SJCRH30 (cell line): ENCODE measurements at regions not wholly inside any gene's neighbourhood (a gene's known extent, or its start where the extent isn't known, plus 50 kb on each side); places are given as distances from the start of the nearest gene placed in this dataset.

Experiments
- DNase-seq, 2 experiments: peaks; one replicate each; pipeline ENCODE4 v3.0.0-alpha.2; 2015 to 2020
- H3K27ac ChIP-seq: fragments of 250-450 bp; sonication (Bioruptor Pico); 2 replicates; pipeline ENCODE4 v1.5.1; 2020; ENCODE audit warnings: mild to moderate bottlenecking, moderate library complexity
- H3K27me3 ChIP-seq: fragments of 250-450 bp; sonication (Bioruptor Pico); 2 replicates; pipeline ENCODE4 v1.5.1; 2020; ENCODE audit warnings: mild to moderate bottlenecking, moderate library complexity
- H3K36me3 ChIP-seq: fragments of 250-450 bp; sonication (Bioruptor Pico); 2 replicates; pipeline ENCODE4 v1.5.1; 2020; ENCODE audit warnings: mild to moderate bottlenecking, moderate library complexity
- H3K4me1 ChIP-seq: fragments of 250-450 bp; sonication (Bioruptor Pico); 2 replicates; pipeline ENCODE4 v1.5.1; 2020; ENCODE audit warnings: mild to moderate bottlenecking, moderate library complexity
- H3K4me3 ChIP-seq: fragments of 250-450 bp; sonication (Bioruptor Pico); 2 replicates; pipeline ENCODE4 v1.5.1; 2020; ENCODE audit warnings: mild to moderate bottlenecking, moderate library complexity
- H3K9me3 ChIP-seq: fragments of 250-450 bp; sonication (Bioruptor Pico); replicated peaks from 2 replicates; pipeline ENCODE4 v1.5.1; 2020; ENCODE audit warnings: mild to moderate bottlenecking, moderate library complexity

GRCh38 chr9:108225149-108225800 is 630.5 kb downstream of the ACTL7B start:
- H3K9me3 ChIP-seq = no peaks in the 10 kb centered on the region
- peak; percentile 6 to 55 for DNase-seq
- H3K4me1 ChIP-seq = peaks cover 11% of the 10 kb centered on the region; the same call in 1 of the 2 replicates
- H3K36me3 ChIP-seq = no peaks in the 10 kb centered on the region
- no peak overlapping the region for H3K4me3 ChIP-seq
- H3K27me3 ChIP-seq = no peaks in the 10 kb centered on the region
- no peak overlapping the region for H3K27ac ChIP-seq

- H3K4me1 ChIP-seq = peaks cover 11% of the 10 kb centered on the region; the same call in 1 of the 2 replicates
- no peaks in the 10 kb centered on the region for H3K36me3 ChIP-seq
- peak in 1 of 2 experiments; percentile 12 for DNase-seq
- no peak overlapping the region for H3K4me3 ChIP-seq
- H3K9me3 ChIP-seq = no peaks in the 10 kb centered on the region
- H3K27ac ChIP-seq = no peak overlapping the region
- H3K27me3 ChIP-seq = no peaks in the 10 kb centered on the region
These were observed 631.1 kb downstream of the ACTL7B start for GRCh38 chr9:108224716-108225115.

- Histone ChIP-seq H3K36me3 (no peaks in the 10 kb centered on the region), H3K9me3 (no peaks in the 10 kb centered on the region), H3K4me1 (no peaks in the 10 kb centered on the region), H3K4me3 (no peak overlapping the region), H3K27ac (no peak overlapping the region), H3K27me3 (no peaks in the 10 kb centered on the region)
- DNase-seq = no peak
These were observed 636.1 kb downstream of the ACTL7B start for GRCh38 chr9:108219664-108220063.

- Histone ChIP-seq H3K4me1 (no peaks in the 10 kb centered on the region), H3K27ac (no peak overlapping the region), H3K9me3 (no peaks in the 10 kb centered on the region), H3K27me3 (no peaks in the 10 kb centered on the region), H3K4me3 (no peak overlapping the region), H3K36me3 (no peaks in the 10 kb centered on the region)
- DNase-seq = no peak
These were observed 638.1 kb downstream of the ACTL7B start for GRCh38 chr9:108217431-108218349.

- Histone ChIP-seq H3K27me3 (no peaks in the 10 kb centered on the region), H3K9me3 (no peaks in the 10 kb centered on the region), H3K27ac (no peak overlapping the region), H3K4me3 (no peak overlapping the region), H3K36me3 (no peaks in the 10 kb centered on the region), H3K4me1 (no peaks in the 10 kb centered on the region)
- no peak for DNase-seq
These were observed 642.3 kb downstream of the ACTL7B start for GRCh38 chr9:108213511-108213910.

GRCh38 chr9:108212184-108212583 is 643.6 kb downstream of the ACTL7B start:
- Histone ChIP-seq H3K4me3 (no peak overlapping the region), H3K4me1 (no peaks in the 10 kb centered on the region), H3K36me3 (no peaks in the 10 kb centered on the region), H3K27me3 (no peaks in the 10 kb centered on the region), H3K9me3 (no peaks in the 10 kb centered on the region), H3K27ac (no peak overlapping the region)
- DNase-seq = peak; percentile 37 to 42

GRCh38 chr9:108211411-108211955 is 644.3 kb downstream of the ACTL7B start:
- DNase-seq = no peak
- no peaks in the 10 kb centered on the region for H3K36me3 ChIP-seq
- no peak overlapping the region for H3K27ac ChIP-seq
- no peak overlapping the region for H3K4me3 ChIP-seq
- no peaks in the 10 kb centered on the region for H3K9me3 ChIP-seq
- no peaks in the 10 kb centered on the region for H3K27me3 ChIP-seq
- H3K4me1 ChIP-seq = no peaks in the 10 kb centered on the region

- Histone ChIP-seq H3K27ac (no peak overlapping the region), H3K4me1 (no peaks in the 10 kb centered on the region), H3K9me3 (no peaks in the 10 kb centered on the region), H3K4me3 (no peak overlapping the region), H3K36me3 (no peaks in the 10 kb centered on the region), H3K27me3 (no peaks in the 10 kb centered on the region)
- no peak for DNase-seq
These were observed 646.6 kb downstream of the ACTL7B start for GRCh38 chr9:108209132-108209685.

- no peak for DNase-seq
- H3K4me1 ChIP-seq = no peaks in the 10 kb centered on the region
- H3K9me3 ChIP-seq = no peaks in the 10 kb centered on the region
- no peak overlapping the region for H3K27ac ChIP-seq
- H3K4me3 ChIP-seq = no peak overlapping the region
- no peaks in the 10 kb centered on the region for H3K27me3 ChIP-seq
- H3K36me3 ChIP-seq = no peaks in the 10 kb centered on the region
These were observed 648.1 kb downstream of the ACTL7B start for GRCh38 chr9:108207561-108208165.

- Histone ChIP-seq H3K4me1 (no peaks in the 10 kb centered on the region), H3K9me3 (no peaks in the 10 kb centered on the region), H3K36me3 (no peaks in the 10 kb centered on the region), H3K27me3 (no peaks in the 10 kb centered on the region), H3K4me3 (no peak overlapping the region), H3K27ac (no peak overlapping the region)
- DNase-seq = no peak
These were observed 650.5 kb downstream of the ACTL7B start for GRCh38 chr9:108205276-108205675.

- Histone ChIP-seq H3K9me3 (no peaks in the 10 kb centered on the region), H3K27ac (no peak overlapping the region), H3K4me3 (no peak overlapping the region), H3K27me3 (no peaks in the 10 kb centered on the region; the same call in 1 of the 2 replicates), H3K36me3 (no peaks in the 10 kb centered on the region), H3K4me1 (no peaks in the 10 kb centered on the region)
- DNase-seq = no peak
These were observed 657.9 kb downstream of the ACTL7B start for GRCh38 chr9:108197899-108198298.

- DNase-seq = no peak
These were observed 658.8 kb downstream of the ACTL7B start for GRCh38 chr9:108197008-108197365.

GRCh38 chr9:108196332-108197007 is 659.3 kb downstream of the ACTL7B start:
- no peak for DNase-seq
- no peak overlapping the region for H3K4me3 ChIP-seq
- H3K36me3 ChIP-seq = no peaks in the 10 kb centered on the region
- H3K4me1 ChIP-seq = no peaks in the 10 kb centered on the region
- no peaks in the 10 kb centered on the region; the same call in 1 of the 2 replicates for H3K27me3 ChIP-seq
- H3K27ac ChIP-seq = no peak overlapping the region
- H3K9me3 ChIP-seq = no peaks in the 10 kb centered on the region

More at GRCh38 chr9:108197008-108197365, 658.8 kb downstream of the ACTL7B start:
- no peaks in the 10 kb centered on the region for H3K9me3 ChIP-seq
- H3K4me1 ChIP-seq = no peaks in the 10 kb centered on the region
- no peak overlapping the region for H3K27ac ChIP-seq
- no peaks in the 10 kb centered on the region; the same call in 1 of the 2 replicates for H3K27me3 ChIP-seq
- H3K36me3 ChIP-seq = no peaks in the 10 kb centered on the region
- no peak overlapping the region for H3K4me3 ChIP-seq

GRCh38 chr9:108194154-108194553 is 661.6 kb downstream of the ACTL7B start:
- Histone ChIP-seq H3K36me3 (no peaks in the 10 kb centered on the region), H3K4me1 (no peaks in the 10 kb centered on the region), H3K27ac (no peak overlapping the region), H3K27me3 (no peaks in the 10 kb centered on the region; the same call in 1 of the 2 replicates), H3K4me3 (no peak overlapping the region), H3K9me3 (no peaks in the 10 kb centered on the region)
- DNase-seq = no peak
